Mesendoderm (in vitro differentiated cells): ENCODE measurements at regions not wholly inside any gene's neighbourhood (a gene's known extent, or its start where the extent isn't known, plus 50 kb on each side); places are given as distances from the start of the nearest gene placed in this dataset.
A peak's percentile ranks its signal among the peaks of the same experiment; 100 is the strongest.

Experiments
- DNase-seq: peaks from one replicate; pipeline ENCODE4 v3.0.0; 2013
- H2AK5ac ChIP-seq: 2 replicates; pipeline ENCODE4 v1.6.1; 2013; ENCODE audit warnings: low read length, inconsistent platforms
- H2BK120ac ChIP-seq: 2 replicates; pipeline ENCODE4 v1.6.1; 2013; ENCODE audit warnings: low read depth, mild to moderate bottlenecking, low read length, moderate library complexity, mixed read lengths
- H2BK15ac ChIP-seq: replicated peaks from 2 replicates; pipeline ENCODE4 v1.6.1; 2013; ENCODE audit warnings: low read depth, mild to moderate bottlenecking, moderate library complexity
- H2BK5ac ChIP-seq: 2 replicates; pipeline ENCODE4 v1.6.1; 2013; ENCODE audit warnings: low read length, inconsistent platforms
- H3K18ac ChIP-seq: 2 replicates; pipeline ENCODE4 v1.6.1; 2013; ENCODE audit warnings: mild to moderate bottlenecking, low read length, mixed read lengths
- H3K23ac ChIP-seq: one replicate; pipeline ENCODE4 v1.6.1; 2013; ENCODE audit warnings: low read length
- H3K27ac ChIP-seq: 2 replicates; pipeline ENCODE4 v1.5.1; 2013; ENCODE audit warnings: low read depth, mild to moderate bottlenecking, inconsistent platforms, low read length, moderate library complexity
- H3K27me3 ChIP-seq: 2 replicates; pipeline ENCODE4 v1.6.1; 2013; ENCODE audit warnings: low read length, control low read depth, mild to moderate bottlenecking, inconsistent platforms; ENCODE audit not compliant: insufficient read depth, poor library complexity
- H3K36me3 ChIP-seq: 2 replicates; pipeline ENCODE4 v1.6.1; 2013; ENCODE audit warnings: low read length, inconsistent platforms; ENCODE audit not compliant: control insufficient read depth, insufficient read depth
- H3K4ac ChIP-seq: one replicate; pipeline ENCODE4 v1.6.1; 2013; ENCODE audit warnings: low read depth, mild to moderate bottlenecking, low read length, moderate library complexity
- H3K4me1 ChIP-seq: 2 replicates; pipeline ENCODE4 v1.6.1; 2013; ENCODE audit warnings: low read depth, low read length, inconsistent platforms; ENCODE audit not compliant: control insufficient read depth
- H3K4me2 ChIP-seq: 2 replicates; pipeline ENCODE4 v1.6.1; 2013; ENCODE audit warnings: low read length
- H3K4me3 ChIP-seq: 2 replicates; pipeline ENCODE4 v1.5.1; 2013; ENCODE audit warnings: mild to moderate bottlenecking, low read length
- H3K56ac ChIP-seq: one replicate; pipeline ENCODE4 v1.6.1; 2013; ENCODE audit warnings: low read length
- H3K79me1 ChIP-seq: 2 replicates; pipeline ENCODE4 v1.6.1; 2013; ENCODE audit warnings: low read length, inconsistent platforms
- H3K79me2 ChIP-seq: 2 replicates; pipeline ENCODE4 v1.6.1; 2013; ENCODE audit warnings: mild to moderate bottlenecking, low read length; ENCODE audit not compliant: control insufficient read depth, insufficient read depth
- H3K9ac ChIP-seq: 2 replicates; pipeline ENCODE4 v1.6.1; 2013; ENCODE audit warnings: low read length, inconsistent platforms
- H4K5ac ChIP-seq: one replicate; pipeline ENCODE4 v1.6.1; 2013; ENCODE audit warnings: low read length
- H4K8ac ChIP-seq: one replicate; pipeline ENCODE4 v1.6.1; 2013; ENCODE audit warnings: low read depth, mild to moderate bottlenecking, control low read depth, low read length, moderate library complexity
- whole genome bisulfite sequencing: extraction: QIAGEN DNeasy Blood & Tissue Kit; methylation state at CpG from one replicate; pipeline ENCODE4 v1.1.7; 2013; ENCODE audit warnings: low lambda C conversion rate, missing lambda C conversion rate; ENCODE audit not compliant: insufficient coverage; ENCODE audit errors: extremely low coverage; 5-methylcytosine and 5-hydroxymethylcytosine counted together

GRCh38 chr1:170309389-170310013 lies 163.7 kb downstream of the NTMT2 start:
- no peaks in the 10 kb centered on the region for H3K27me3 ChIP-seq
- WGBS = no CpG with 5 or more reads among the region's 10 CpGs
- H3K79me2 ChIP-seq = no peaks in the 10 kb centered on the region
- no peak overlapping the region for H3K18ac ChIP-seq
- no peak overlapping the region for H2BK120ac ChIP-seq
- H2BK5ac ChIP-seq = no peak overlapping the region
- DNase-seq = peak; percentile 81
- H3K23ac ChIP-seq = no peak overlapping the region
- no peak overlapping the region for H2AK5ac ChIP-seq
- H3K4ac ChIP-seq = no peak overlapping the region
- no peak overlapping the region for H3K27ac ChIP-seq
- no peaks in the 10 kb centered on the region for H3K79me1 ChIP-seq
- H3K56ac ChIP-seq = no peak overlapping the region
- H3K36me3 ChIP-seq = no peaks in the 10 kb centered on the region
- no peaks in the 10 kb centered on the region for H3K4me1 ChIP-seq
- no peak overlapping the region for H2BK15ac ChIP-seq
- no peak overlapping the region for H3K4me2 ChIP-seq
- no peak overlapping the region for H3K9ac ChIP-seq
- no peak overlapping the region for H4K8ac ChIP-seq
- H4K5ac ChIP-seq = no peak overlapping the region
- no peak overlapping the region for H3K4me3 ChIP-seq

DNA sequence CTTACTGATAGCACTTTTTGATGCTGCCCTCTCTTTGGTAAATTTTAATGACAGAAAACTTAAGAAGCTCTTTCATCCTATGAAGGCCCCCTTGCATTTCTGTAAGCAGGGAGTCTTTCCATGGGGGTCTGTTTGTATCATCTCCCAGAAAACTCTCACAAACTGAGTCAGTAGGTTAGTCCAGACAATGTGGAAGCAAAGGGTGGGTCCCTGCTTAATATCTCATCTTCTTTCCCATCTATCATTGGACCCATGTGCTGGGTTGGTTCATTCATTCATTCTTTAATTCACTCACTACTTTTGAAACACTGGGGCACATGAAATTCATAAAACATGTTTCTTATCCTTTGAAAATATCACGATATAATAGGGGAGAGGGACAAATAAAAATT lies 164.3 kb downstream of the NTMT2 start:
- H3K56ac ChIP-seq = no peak overlapping the region
- WGBS = no CpG with 5 or more reads among the region's 1 CpG
- no peak overlapping the region for H2BK120ac ChIP-seq
- no peaks in the 10 kb centered on the region for H3K79me1 ChIP-seq
- H3K23ac ChIP-seq = no peak overlapping the region
- H3K18ac ChIP-seq = no peak overlapping the region
- H4K8ac ChIP-seq = no peak overlapping the region
- no peak overlapping the region for H2BK5ac ChIP-seq
- H3K79me2 ChIP-seq = no peaks in the 10 kb centered on the region
- H3K4me3 ChIP-seq = no peak overlapping the region
- peaks cover 1% of the 10 kb centered on the region for H3K4me1 ChIP-seq
- H3K4me2 ChIP-seq = no peak overlapping the region
- no peak overlapping the region for H3K4ac ChIP-seq
- no peaks in the 10 kb centered on the region for H3K36me3 ChIP-seq
- H3K27me3 ChIP-seq = no peaks in the 10 kb centered on the region
- no peak overlapping the region for H2AK5ac ChIP-seq
- H2BK15ac ChIP-seq = no peak overlapping the region
- H3K9ac ChIP-seq = no peak overlapping the region
- no peak for DNase-seq
- H3K27ac ChIP-seq = no peak overlapping the region
- H4K5ac ChIP-seq = no peak overlapping the region

DNA sequence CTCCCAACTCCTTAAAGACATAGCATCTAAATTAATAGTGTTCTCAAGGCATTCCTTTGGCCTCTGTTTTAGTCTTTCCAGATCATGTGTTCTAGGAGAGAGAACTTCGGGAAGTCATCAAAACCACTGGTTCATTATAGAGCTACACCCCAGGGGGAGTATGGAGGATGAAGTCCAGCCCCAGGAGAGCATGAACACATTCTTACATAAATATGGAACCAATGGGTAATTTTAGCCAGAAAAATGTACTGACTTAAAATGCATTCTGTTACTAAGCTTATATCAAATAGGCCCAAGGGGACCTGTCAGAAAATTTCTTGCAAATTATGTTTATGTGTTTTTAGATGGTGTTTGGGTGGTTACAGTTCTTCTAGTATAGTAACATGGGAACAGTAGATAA lies 165.2 kb downstream of the NTMT2 start:
- Histone ChIP-seq H3K79me1 (no peaks in the 10 kb centered on the region), H3K18ac (no peak overlapping the region), H3K4me2 (no peak overlapping the region), H2BK15ac (no peak overlapping the region), H2BK120ac (no peak overlapping the region), H4K8ac (no peak overlapping the region), H3K23ac (no peak overlapping the region), H3K56ac (no peak overlapping the region), H2BK5ac (no peak overlapping the region), H4K5ac (no peak overlapping the region), H3K36me3 (no peaks in the 10 kb centered on the region), H3K79me2 (no peaks in the 10 kb centered on the region), H2AK5ac (no peak overlapping the region), H3K4ac (no peak overlapping the region), H3K4me1 (peaks cover 1% of the 10 kb centered on the region), H3K4me3 (no peak overlapping the region), H3K27me3 (no peaks in the 10 kb centered on the region), H3K27ac (no peak overlapping the region), H3K9ac (no peak overlapping the region)
- DNase-seq = no peak
- WGBS = no CpG with 5 or more reads among the region's 1 CpG

DNA sequence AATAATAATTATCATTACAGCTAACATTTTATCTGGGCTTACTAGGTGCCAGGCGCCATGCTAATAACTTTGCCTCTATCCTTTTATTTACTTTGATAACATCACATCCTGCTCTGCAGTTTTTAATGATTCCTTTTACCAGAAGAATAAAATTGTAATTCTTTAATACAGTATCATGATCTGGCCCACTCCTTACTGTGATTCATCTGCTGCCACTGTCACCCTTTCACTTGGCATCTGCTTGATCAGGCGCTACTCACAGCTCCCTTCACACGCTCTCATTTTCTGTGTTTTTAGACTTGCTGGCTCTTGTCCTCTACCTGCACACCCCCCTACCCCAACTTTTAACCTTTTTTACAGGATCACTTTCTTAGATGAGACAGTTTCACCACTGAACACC lies 167.5 kb downstream of the NTMT2 start:
- H3K27me3 ChIP-seq = no peaks in the 10 kb centered on the region
- no peak overlapping the region for H3K27ac ChIP-seq
- H3K79me2 ChIP-seq = no peaks in the 10 kb centered on the region
- no peak overlapping the region for H4K8ac ChIP-seq
- no peak overlapping the region for H3K18ac ChIP-seq
- H3K4me3 ChIP-seq = no peak overlapping the region
- no peak overlapping the region for H2BK5ac ChIP-seq
- H3K4me1 ChIP-seq = peaks cover 1% of the 10 kb centered on the region
- no peak overlapping the region for H3K4ac ChIP-seq
- H3K56ac ChIP-seq = no peak overlapping the region
- H4K5ac ChIP-seq = no peak overlapping the region
- H2BK120ac ChIP-seq = no peak overlapping the region
- no peak for DNase-seq
- H2AK5ac ChIP-seq = no peak overlapping the region
- no peak overlapping the region for H3K4me2 ChIP-seq
- H3K36me3 ChIP-seq = no peaks in the 10 kb centered on the region
- H3K9ac ChIP-seq = no peak overlapping the region
- no peak overlapping the region for H3K23ac ChIP-seq
- no peaks in the 10 kb centered on the region for H3K79me1 ChIP-seq
- no peak overlapping the region for H2BK15ac ChIP-seq
- no CpG with 5 or more reads among the region's 3 CpGs for WGBS

GRCh38 chr1:170316270-170316669 lies 170.5 kb downstream of the NTMT2 start:
- Histone ChIP-seq H3K27ac (no peak overlapping the region), H3K9ac (no peak overlapping the region), H3K4me1 (peaks cover 1% of the 10 kb centered on the region), H3K4me3 (no peak overlapping the region), H3K56ac (no peak overlapping the region), H2BK5ac (no peak overlapping the region), H3K4me2 (no peak overlapping the region), H3K79me1 (no peaks in the 10 kb centered on the region), H2BK15ac (no peak overlapping the region), H3K23ac (no peak overlapping the region), H3K18ac (no peak overlapping the region), H2BK120ac (no peak overlapping the region), H3K79me2 (no peaks in the 10 kb centered on the region), H3K27me3 (no peaks in the 10 kb centered on the region), H4K8ac (no peak overlapping the region), H2AK5ac (no peak overlapping the region), H4K5ac (no peak overlapping the region), H3K36me3 (no peaks in the 10 kb centered on the region), H3K4ac (no peak overlapping the region)
- DNase-seq = no peak
- no CpG with 5 or more reads among the region's 5 CpGs for WGBS

DNA sequence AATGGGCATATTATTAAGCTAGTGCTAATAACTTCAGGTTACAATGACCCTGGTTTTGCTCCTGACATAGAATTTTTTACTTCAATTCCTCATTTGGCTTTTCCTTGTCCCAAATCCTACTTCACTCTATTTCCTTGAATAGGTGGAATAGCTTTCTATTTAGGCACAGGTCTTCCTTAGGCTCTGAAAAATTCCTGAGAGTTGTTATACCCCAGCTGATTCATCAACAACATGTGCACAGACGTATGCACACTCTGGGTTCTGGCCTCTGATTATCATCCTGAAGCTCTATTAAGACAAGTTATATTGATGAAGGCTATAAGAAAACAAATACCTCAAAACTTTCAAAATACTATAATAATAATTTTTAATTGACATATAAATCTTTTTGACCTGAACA lies 172.4 kb downstream of the NTMT2 start:
- Histone ChIP-seq H3K27me3 (no peaks in the 10 kb centered on the region), H3K79me1 (no peaks in the 10 kb centered on the region), H2BK5ac (no peak overlapping the region), H4K8ac (no peak overlapping the region), H3K27ac (no peak overlapping the region), H2BK15ac (no peak overlapping the region), H3K4ac (no peak overlapping the region), H2BK120ac (no peak overlapping the region), H4K5ac (no peak overlapping the region), H3K4me1 (peaks cover 1% of the 10 kb centered on the region), H3K4me2 (no peak overlapping the region), H3K79me2 (no peaks in the 10 kb centered on the region), H3K4me3 (no peak overlapping the region), H3K18ac (no peak overlapping the region), H3K9ac (no peak overlapping the region), H3K56ac (no peak overlapping the region), H3K23ac (no peak overlapping the region), H3K36me3 (no peaks in the 10 kb centered on the region), H2AK5ac (no peak overlapping the region)
- DNase-seq = no peak
- no CpG with 5 or more reads among the region's 1 CpG for WGBS
